Calu3 (cell line): ENCODE measurements at regions not wholly inside any gene's neighbourhood (a gene's known extent, or its start where the extent isn't known, plus 50 kb on each side); places are given as distances from the start of the nearest gene placed in this dataset.

ENCODE experiments used
- BruUV-seq: library from RNA; stranded (reverse); fragments of 400-500 nt; replicated peaks from 2 replicates; lab custom pipeline; 2021; lab: Mats Ljungman, UMichigan
- CTCF ChIA-PET: fragments of 300-600 bp; sonication (Branson Sonifier 250); formaldehyde crosslinking; loops from one replicate; lab custom pipeline; 2022; ENCODE audit warnings: antibody characterized with exemption; lab: Charles Lee
- DNase-seq: peaks from one replicate; pipeline ENCODE4 v3.0.0; 2022
- H3K27ac Mint-ChIP-seq: one replicate; pipeline ENCODE4 v1.8.0; 2022; ENCODE audit warnings: mixed read lengths; ENCODE audit not compliant: unreplicated experiment
- H3K27me3 Mint-ChIP-seq: one replicate; pipeline ENCODE4 v1.8.0; 2022; ENCODE audit warnings: mixed read lengths; ENCODE audit not compliant: unreplicated experiment
- H3K36me3 Mint-ChIP-seq: one replicate; pipeline ENCODE4 v1.8.0; 2022; ENCODE audit warnings: mild to moderate bottlenecking, moderate library complexity, mixed read lengths; ENCODE audit not compliant: insufficient read depth, unreplicated experiment
- H3K4me1 Mint-ChIP-seq: one replicate; pipeline ENCODE4 v1.8.0; 2022; ENCODE audit warnings: mild to moderate bottlenecking, low read depth, mixed read lengths; ENCODE audit not compliant: unreplicated experiment
- H3K4me3 Mint-ChIP-seq: one replicate; pipeline ENCODE4 v1.8.0; 2022; ENCODE audit warnings: mild to moderate bottlenecking, low read depth, moderate library complexity, mixed read lengths; ENCODE audit not compliant: unreplicated experiment
- H3K9me3 Mint-ChIP-seq: one replicate; pipeline ENCODE4 v1.8.0; 2022; ENCODE audit warnings: low read depth, mixed read lengths; ENCODE audit not compliant: unreplicated experiment
- intact Hi-C: fragments of 100-400 bp; cut with micrococcal nuclease; formaldehyde crosslinking; loops from one replicate; pipeline ENCODE4 v1.10.0; 2022; ENCODE audit not compliant: unreplicated experiment
- TF ChIP-seq, protein P1 (sequence below): fragments of 200-600 bp; IDR thresholded peaks from one replicate; pipeline ENCODE4 v1.8.0; 2022; ENCODE audit warnings: antibody characterized with exemption; ENCODE audit not compliant: unreplicated experiment

DNA sequence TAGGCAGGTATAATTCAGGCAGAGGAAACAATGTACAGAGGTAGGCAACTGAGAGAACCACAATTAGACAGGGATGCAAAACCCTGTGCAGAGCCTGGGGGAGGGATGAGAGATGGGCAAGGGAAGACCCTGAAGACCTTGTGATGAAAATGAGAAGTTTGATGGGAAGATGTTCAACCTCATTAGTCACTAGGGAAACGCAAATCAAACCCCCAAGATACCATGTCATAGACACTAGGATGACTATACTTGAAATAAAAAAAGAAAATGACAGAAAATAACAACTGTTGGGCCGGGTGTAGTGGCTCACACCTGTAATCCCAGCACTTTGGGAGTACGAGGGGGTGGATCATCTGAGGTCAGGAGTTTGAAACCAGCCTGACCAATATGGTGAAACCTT is 813.1 kb downstream of the CDH11 start:
- Mint-ChIP-seq H3K27me3 (no peaks in the 10 kb centered on the region), H3K9me3 (peaks cover 16% of the 10 kb centered on the region), H3K27ac (no peak overlapping the region), H3K4me1 (no peaks in the 10 kb centered on the region), H3K36me3 (no peaks in the 10 kb centered on the region), H3K4me3 (no peak overlapping the region)
- no peak for DNase-seq
- CTCF ChIA-PET, result no interaction called here
- BruUV-seq, result no TSS peak
- intact Hi-C loops, result no loop called here
- TF ChIP-seq, protein P1, sequence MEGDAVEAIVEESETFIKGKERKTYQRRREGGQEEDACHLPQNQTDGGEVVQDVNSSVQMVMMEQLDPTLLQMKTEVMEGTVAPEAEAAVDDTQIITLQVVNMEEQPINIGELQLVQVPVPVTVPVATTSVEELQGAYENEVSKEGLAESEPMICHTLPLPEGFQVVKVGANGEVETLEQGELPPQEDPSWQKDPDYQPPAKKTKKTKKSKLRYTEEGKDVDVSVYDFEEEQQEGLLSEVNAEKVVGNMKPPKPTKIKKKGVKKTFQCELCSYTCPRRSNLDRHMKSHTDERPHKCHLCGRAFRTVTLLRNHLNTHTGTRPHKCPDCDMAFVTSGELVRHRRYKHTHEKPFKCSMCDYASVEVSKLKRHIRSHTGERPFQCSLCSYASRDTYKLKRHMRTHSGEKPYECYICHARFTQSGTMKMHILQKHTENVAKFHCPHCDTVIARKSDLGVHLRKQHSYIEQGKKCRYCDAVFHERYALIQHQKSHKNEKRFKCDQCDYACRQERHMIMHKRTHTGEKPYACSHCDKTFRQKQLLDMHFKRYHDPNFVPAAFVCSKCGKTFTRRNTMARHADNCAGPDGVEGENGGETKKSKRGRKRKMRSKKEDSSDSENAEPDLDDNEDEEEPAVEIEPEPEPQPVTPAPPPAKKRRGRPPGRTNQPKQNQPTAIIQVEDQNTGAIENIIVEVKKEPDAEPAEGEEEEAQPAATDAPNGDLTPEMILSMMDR, result no peak

DNA sequence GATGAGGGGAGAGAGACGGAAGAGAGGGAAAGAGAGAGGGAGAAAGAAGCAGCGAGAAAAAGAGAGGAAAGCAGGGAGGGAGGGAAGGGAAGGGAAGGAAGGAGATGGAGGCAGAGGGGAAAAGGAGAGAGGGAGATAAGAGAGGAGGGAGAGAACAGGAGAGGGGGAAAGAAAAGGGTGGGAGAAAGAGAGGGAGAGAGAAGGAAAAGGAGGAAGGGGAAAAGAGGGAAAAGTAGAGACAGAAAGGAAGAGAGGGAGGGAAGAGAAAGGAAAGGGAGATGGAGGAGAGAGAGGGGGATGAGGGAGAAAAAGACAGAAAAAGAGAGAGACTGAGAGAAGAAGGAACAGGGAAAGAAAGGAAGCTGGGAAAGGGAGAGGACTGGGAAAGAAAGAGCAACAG is 814.4 kb downstream of the CDH11 start:
- no peaks in the 10 kb centered on the region for H3K27me3 Mint-ChIP-seq
- CTCF ChIA-PET, result no interaction called here
- DNase-seq, result no peak
- no peaks in the 10 kb centered on the region for H3K36me3 Mint-ChIP-seq
- peaks cover 15% of the 10 kb centered on the region for H3K9me3 Mint-ChIP-seq
- H3K4me1 Mint-ChIP-seq, result no peaks in the 10 kb centered on the region
- BruUV-seq, result no TSS peak
- H3K4me3 Mint-ChIP-seq, result no peak overlapping the region
- intact Hi-C loops, result no loop called here
- TF ChIP-seq, protein P1, result no peak
- no peak overlapping the region for H3K27ac Mint-ChIP-seq

DNA sequence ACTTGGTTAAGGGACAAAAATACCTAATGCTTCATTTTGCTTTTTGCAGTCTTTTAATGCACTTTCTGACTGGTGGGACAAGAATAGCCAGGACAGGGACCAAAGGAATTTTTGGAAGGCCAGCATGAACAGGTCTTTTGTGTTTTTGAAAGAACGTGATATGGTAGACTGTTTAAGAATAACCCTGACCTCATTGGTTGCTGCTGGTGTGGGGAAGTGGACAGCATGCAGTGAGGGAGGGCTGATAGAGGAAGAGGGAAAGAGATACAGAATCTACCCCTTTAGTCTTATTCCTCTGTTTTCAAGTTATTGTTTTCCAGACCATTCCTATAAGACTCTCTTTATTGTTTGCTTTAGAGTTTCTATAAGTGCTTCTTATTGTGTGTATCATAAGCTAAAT is 816.2 kb downstream of the CDH11 start:
- no peak overlapping the region for H3K27ac Mint-ChIP-seq
- intact Hi-C loops, result no loop called here
- peaks cover 17% of the 10 kb centered on the region for H3K9me3 Mint-ChIP-seq
- CTCF ChIA-PET, result interaction anchor here (0.6 kb wide), 1 partner anchor 8 kb away, joined by 3 read pairs; no protein-coding TSS in a partner anchor
- BruUV-seq, result no TSS peak
- TF ChIP-seq, protein P1, result no peak
- no peaks in the 10 kb centered on the region for H3K4me1 Mint-ChIP-seq
- H3K4me3 Mint-ChIP-seq, result no peak overlapping the region
- no peak for DNase-seq
- no peaks in the 10 kb centered on the region for H3K27me3 Mint-ChIP-seq
- no peaks in the 10 kb centered on the region for H3K36me3 Mint-ChIP-seq

DNA sequence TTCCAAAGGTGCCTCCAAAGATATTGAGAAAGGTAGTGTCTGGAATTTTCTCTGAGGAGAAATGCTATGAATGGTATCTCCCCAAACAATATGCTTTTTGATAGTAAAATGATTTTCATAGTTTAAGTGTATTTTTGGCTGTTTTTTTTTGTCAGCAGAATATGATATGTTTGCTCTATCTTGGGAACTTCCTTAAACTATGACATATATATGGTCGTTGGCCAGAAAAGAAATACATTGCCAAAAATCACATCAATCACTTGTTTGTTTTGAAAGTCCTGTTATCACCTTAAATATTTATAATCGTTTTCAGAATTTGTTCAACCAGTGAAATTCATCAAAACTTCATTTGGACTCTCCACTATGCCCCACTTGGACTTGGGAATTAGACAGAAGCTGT is 816.9 kb downstream of the CDH11 start:
- Mint-ChIP-seq H3K4me1 (no peaks in the 10 kb centered on the region), H3K27ac (no peak overlapping the region), H3K27me3 (no peaks in the 10 kb centered on the region), H3K4me3 (no peak overlapping the region), H3K36me3 (no peaks in the 10 kb centered on the region), H3K9me3 (peaks cover 15% of the 10 kb centered on the region)
- DNase-seq, result no peak
- BruUV-seq, result no TSS peak
- intact Hi-C loops, result no loop called here
- CTCF ChIA-PET, result no interaction called here
- TF ChIP-seq, protein P1, result no peak
